Panc1 (cell line): ENCODE measurements at regions not wholly inside any gene's neighbourhood (a gene's known extent, or its start where the extent isn't known, plus 50 kb on each side); places are given as distances from the start of the nearest gene placed in this dataset.

Experiments used
- CTCF ChIP-seq: fragments of 450-650 bp; IDR thresholded peaks from 2 replicates; pipeline ENCODE4 v1.5.1; 2017; ENCODE audit warnings: mild to moderate bottlenecking
- POLR2AphosphoS5 ChIP-seq: IDR thresholded peaks from 2 replicates; pipeline ENCODE4 v1.6.1; 2012; ENCODE audit warnings: mild to moderate bottlenecking, low read depth, low read length, moderate library complexity
- REST ChIP-seq, 2 experiments: IDR thresholded peaks; 2 replicates each; pipeline ENCODE4 v1.6.1; 2011 to 2012; ENCODE audit warnings: low read depth in 2 of 2, control low read depth in 1 of 2, low read length in 1 of 2, mild to moderate bottlenecking in 1 of 2, moderate library complexity in 1 of 2; ENCODE audit not compliant: insufficient read depth in 1 of 2

- no peak for TF ChIP-seq POLR2AphosphoS5
- TF ChIP-seq CTCF: no peak
- TF ChIP-seq REST (IDR thresholded peaks at IDR 0.05; ENCODE audit: insufficient read depth in 1 of 2, low read depth in 2 of 2, low read length in 1 of 2): no peak
These were observed 821.6 kb downstream of the GRID1 start for GRCh38 chr10:85544956-85545355.
